ENCODE measurements at regions not wholly inside any gene's neighbourhood (a gene's known extent, or its start where the extent isn't known, plus 50 kb on each side); places are given as distances from the start of the nearest gene placed in this dataset.

DNA sequence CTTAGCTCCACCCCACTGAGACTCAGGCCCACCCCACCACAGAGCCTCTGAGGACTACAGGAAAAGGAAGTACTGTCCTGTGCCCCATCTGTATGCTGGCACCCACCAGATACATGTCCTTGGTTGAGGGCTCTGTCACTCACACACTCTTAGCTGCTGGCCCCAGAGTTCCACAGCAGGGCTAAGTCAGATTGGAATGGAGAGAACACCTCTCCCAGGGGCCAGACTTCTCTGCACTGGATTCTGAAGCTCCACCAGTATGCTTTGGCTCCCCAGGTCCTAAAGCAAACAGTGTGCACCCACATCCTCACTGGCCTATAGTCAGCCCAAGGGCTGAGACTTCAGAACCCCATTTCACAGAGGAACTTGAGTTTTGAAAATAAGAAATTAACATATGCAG is 103.2 kb upstream of the PPP2R2D start:
- FAIRE-seq = no peak
- TF ChIP-seq ZNF543 (CRISPR knock-in tag; IDR thresholded peaks at IDR 0.05) (no peak), POGK (CRISPR knock-in tag; conservative IDR thresholded peaks at IDR 0.05) (no peak), TOPORS (CRISPR knock-in tag; IDR thresholded peaks at IDR 0.05) (no peak), MED8 (CRISPR knock-in tag; IDR thresholded peaks at IDR 0.05; ENCODE audit: insufficient replicate concordance) (no peak), NFYC (CRISPR knock-in tag; IDR thresholded peaks at IDR 0.05) (no peak), PLRG1 (conservative IDR thresholded peaks at IDR 0.05) (no peak), RFXANK (CRISPR knock-in tag; IDR thresholded peaks at IDR 0.05) (no peak), REST (IDR thresholded peaks at IDR 0.05; ENCODE audit: borderline replicate concordance in 1 of 2, low read depth in 1 of 2, low read length in 2 of 2) (no peak), RBM22 (optimal IDR thresholded peaks at IDR 0.05; ENCODE audit: low read length) (no peak), SYNCRIP (IDR thresholded peaks at IDR 0.05; ENCODE audit: insufficient read depth, low read depth, low read length) (no peak)
- ChIA-PET POLR2A (no interaction called here), CTCF (ENCODE audit: low intra/inter-chr PET ratio, low total read pairs) (no interaction called here)
- no TSS peak for BruUV-seq (replicated peaks)
- H3K79me2 ChIP-seq (ENCODE audit: insufficient read depth, low read length) = no peaks in the 10 kb centered on the region
- no peak overlapping the region for H3K4me2 ChIP-seq (ENCODE audit: low read depth, low read length)
- H2AFZ ChIP-seq (ENCODE audit: low read length) = no peak overlapping the region
- no peak overlapping the region for H3K27ac ChIP-seq (ENCODE audit: extremely low read length, insufficient read depth, low read length)
- ATAC-seq = no peak
- H3K36me3 ChIP-seq (replicated peaks in 1 of 2; ENCODE audit: control insufficient read depth in 1 of 2, insufficient read depth in 2 of 2, low read length in 2 of 2) = no peaks in the 10 kb centered on the region
- intact Hi-C loops (cut with micrococcal nuclease; ENCODE audit: unreplicated experiment) = no loop called here
- in situ Hi-C loops (cut with HindIII; ENCODE audit: extremely low pct_ligation_motif_present, low pct_unique_long_range_greater_than_20kb) = no loop called here
- no peak overlapping the region for H3K4me3 ChIP-seq (replicated peaks in 1 of 3; ENCODE audit: insufficient read depth in 1 of 3, low read depth in 2 of 3, low read length in 3 of 3)
- 0 out of 5 replicates have a peak, but pooled peaks cover 0 to under 1% of the 10 kb centered on the region in 2 experiments for H3K27me3 ChIP-seq (ENCODE audit: control insufficient read depth in 1 of 2, insufficient read depth in 2 of 2, low read length in 2 of 2)
- no peaks in the 10 kb centered on the region for H3K4me1 ChIP-seq (ENCODE audit: insufficient read depth, low read length)
- no peak overlapping the region for H3K9ac ChIP-seq (ENCODE audit: insufficient read depth, low read depth, low read length)
- no peak for DNase-seq (ENCODE audit: low spot score)
- peaks cover 28% of the 10 kb centered on the region for H3K9me3 ChIP-seq (ENCODE audit: low read length)
- H4K20me1 ChIP-seq (ENCODE audit: insufficient read depth, low read length) = no peaks in the 10 kb centered on the region
